ENCODE measurements at regions not wholly inside any gene's neighbourhood (a gene's known extent, or its start where the extent isn't known, plus 50 kb on each side); places are given as distances from the start of the nearest gene placed in this dataset.
"Not testable (repeated sequence)": the region's sequence is repeated elsewhere in the genome, so short reads cannot be mapped to it uniquely, and the experiment has no call there.

GRCh38 chr5:144004751-144005150 is 165.7 kb downstream of the YIPF5 start:
- DNase-seq = no peak

- no peak for DNase-seq
Observed at GRCh38 chr5:144009116-144009515, 161.3 kb downstream of the YIPF5 start.

GRCh38 chr5:144011388-144011787 is 159.1 kb downstream of the YIPF5 start:
- DNase-seq = no peak

GRCh38 chr5:144013816-144014215 is 156.6 kb downstream of the YIPF5 start:
- DNase-seq = no peak

GRCh38 chr5:144015961-144016360 is 154.5 kb downstream of the YIPF5 start:
- DNase-seq = no peak

- DNase-seq = no peak
Observed at GRCh38 chr5:144017119-144017518, 153.3 kb downstream of the YIPF5 start.

GRCh38 chr5:144017631-144018030 is 152.8 kb downstream of the YIPF5 start:
- no peak for DNase-seq

- DNase-seq = no peak
Observed at GRCh38 chr5:144024090-144024489, 146.4 kb downstream of the YIPF5 start.

- no peak for DNase-seq
Observed at GRCh38 chr5:144024545-144024944, 145.9 kb downstream of the YIPF5 start.

- no peak for DNase-seq
Observed at GRCh38 chr5:144026286-144026685, 144.2 kb downstream of the YIPF5 start.

GRCh38 chr5:144028058-144028457 is 142.4 kb downstream of the YIPF5 start:
- no peak for DNase-seq

- no peak for DNase-seq
Observed at GRCh38 chr5:144028636-144029035, 141.8 kb downstream of the YIPF5 start.

- DNase-seq = no peak
Observed at GRCh38 chr5:144030904-144031303, 139.6 kb downstream of the YIPF5 start.

- DNase-seq = no peak
Observed at GRCh38 chr5:144032375-144032774, 138.1 kb downstream of the YIPF5 start.

- no peak for DNase-seq
Observed at GRCh38 chr5:144033486-144033885, 137.0 kb downstream of the YIPF5 start.

GRCh38 chr5:144035046-144035740 is 135.3 kb downstream of the YIPF5 start:
- DNase-seq = no peak

GRCh38 chr5:144036476-144036875 is 134.0 kb downstream of the YIPF5 start:
- DNase-seq = no peak

GRCh38 chr5:144040615-144041305 is 129.7 kb downstream of the YIPF5 start:
- DNase-seq = no peak

- no peak for DNase-seq
Observed at GRCh38 chr5:144042156-144042555, 128.3 kb downstream of the YIPF5 start.

- no peak for DNase-seq
Observed at GRCh38 chr5:144048259-144048856, 122.1 kb downstream of the YIPF5 start.

- DNase-seq = not testable (repeated sequence)
Observed at GRCh38 chr5:144055391-144055790, 115.1 kb downstream of the YIPF5 start.

GRCh38 chr5:144060091-144060490 is 110.4 kb downstream of the YIPF5 start:
- not testable (repeated sequence) for DNase-seq

- no peak for DNase-seq
Observed at GRCh38 chr5:144060598-144060997, 109.9 kb downstream of the YIPF5 start.

GRCh38 chr5:144065786-144066185 is 104.7 kb downstream of the YIPF5 start:
- no peak for DNase-seq

Measured in right kidney (tissue), 1 donor.